ENCODE measurements at regions not wholly inside any gene's neighbourhood (a gene's known extent, or its start where the extent isn't known, plus 50 kb on each side); places are given as distances from the start of the nearest gene placed in this dataset.

- no peak for DNase-seq
These were observed 625.2 kb upstream of the CDH8 start for GRCh38 chr16:62661435-62661834.

- DNase-seq = no peak
These were observed 620.9 kb upstream of the CDH8 start for GRCh38 chr16:62657116-62657515.

- DNase-seq = no peak
These were observed 616.3 kb upstream of the CDH8 start for GRCh38 chr16:62652441-62653120.

DNA sequence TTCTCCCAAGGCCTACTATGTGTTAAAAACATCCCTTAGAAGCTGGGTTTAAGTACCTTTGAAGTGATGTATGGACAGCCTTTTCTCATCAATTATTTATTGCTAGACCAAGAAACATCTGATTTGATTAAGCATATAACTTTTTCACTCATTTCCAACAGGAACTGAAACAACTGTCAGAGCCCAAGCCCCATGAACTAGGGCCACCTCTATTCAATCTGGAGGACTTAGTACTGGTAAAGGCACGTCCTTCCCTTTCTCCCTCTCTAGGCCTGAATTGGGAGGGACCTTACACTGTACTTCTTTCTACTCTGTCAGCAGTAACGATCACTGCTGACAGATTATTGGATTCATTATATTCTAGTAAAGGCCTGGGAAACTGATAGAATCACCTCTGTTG, 612.0 kb upstream of the CDH8 start:
- DNase-seq = no peak

GRCh38 chr16:62644030-62644812, 608.0 kb upstream of the CDH8 start:
- DNase-seq = no peak

- no peak for DNase-seq
These were observed 606.4 kb upstream of the CDH8 start for GRCh38 chr16:62642677-62643076.

GRCh38 chr16:62639890-62640289, 603.7 kb upstream of the CDH8 start:
- DNase-seq = no peak

DNA sequence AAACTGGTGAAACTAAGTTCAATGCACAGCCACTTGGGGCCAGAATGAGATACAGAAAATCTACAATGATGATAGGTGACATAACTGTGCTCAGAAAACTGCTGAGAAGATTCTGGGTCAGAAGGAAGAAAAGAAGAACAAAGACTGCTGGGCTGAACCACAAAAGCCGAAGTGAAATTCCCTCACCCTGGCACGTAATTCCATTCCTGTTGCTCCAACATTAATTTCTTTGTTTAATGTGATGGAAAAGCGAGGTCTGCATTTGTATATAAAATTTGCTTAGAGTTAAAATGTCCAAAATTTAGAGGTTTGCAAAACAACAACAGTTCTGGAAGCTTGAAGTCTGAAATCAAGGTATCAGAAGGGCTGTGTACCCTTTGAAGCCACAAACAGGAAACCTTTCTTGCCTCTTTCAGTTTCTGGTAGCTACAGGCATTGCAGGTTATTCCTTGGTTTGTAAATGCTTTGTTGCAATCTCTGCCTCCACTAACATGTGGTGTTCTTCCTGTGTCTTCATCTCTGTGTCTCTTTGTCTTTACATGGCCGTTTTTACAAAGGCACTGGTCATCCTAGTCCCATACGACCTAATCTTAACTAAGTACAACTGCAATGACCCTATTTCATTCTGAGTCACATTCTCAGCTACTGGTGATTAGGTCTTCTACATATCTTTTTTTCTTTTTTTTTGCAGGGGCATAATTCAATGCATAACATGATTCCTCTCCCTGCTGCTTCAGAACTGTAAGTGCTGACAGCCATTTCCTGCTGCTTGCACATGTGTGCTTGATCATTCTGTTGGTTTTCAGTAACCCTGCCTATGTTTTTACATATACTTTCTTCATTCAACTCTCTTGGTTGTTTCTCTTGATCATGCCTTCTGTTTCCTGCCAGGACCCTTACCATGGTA, 603.0 kb upstream of the CDH8 start:
- no peak for DNase-seq

DNA sequence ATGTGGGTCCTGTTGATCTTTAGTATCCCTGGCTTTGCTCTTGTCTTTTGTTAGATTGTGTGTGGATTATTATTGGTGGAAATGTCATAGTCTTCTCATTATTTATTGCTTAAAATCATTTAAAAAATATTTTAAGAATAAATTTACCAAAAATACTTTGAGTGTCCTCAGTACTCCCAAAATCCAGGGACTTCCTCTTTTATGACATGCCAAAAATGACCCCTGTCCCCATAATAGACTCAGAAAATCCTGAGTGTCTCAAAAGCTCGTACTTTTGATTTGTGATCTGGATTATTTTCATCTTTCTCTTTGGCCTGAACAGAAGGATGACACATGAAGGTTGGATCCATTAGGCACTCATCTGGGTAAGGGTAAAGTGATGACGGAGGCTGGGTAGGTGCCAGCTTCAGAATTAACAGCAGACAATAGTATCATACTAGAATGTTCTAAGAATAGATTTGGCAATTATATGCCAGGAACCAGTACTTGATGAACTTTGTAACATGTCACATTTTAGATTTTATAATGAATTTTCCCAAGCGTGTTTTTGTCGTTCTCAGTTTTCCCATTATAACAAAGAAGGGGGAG, 602.2 kb upstream of the CDH8 start:
- no peak for DNase-seq

DNA sequence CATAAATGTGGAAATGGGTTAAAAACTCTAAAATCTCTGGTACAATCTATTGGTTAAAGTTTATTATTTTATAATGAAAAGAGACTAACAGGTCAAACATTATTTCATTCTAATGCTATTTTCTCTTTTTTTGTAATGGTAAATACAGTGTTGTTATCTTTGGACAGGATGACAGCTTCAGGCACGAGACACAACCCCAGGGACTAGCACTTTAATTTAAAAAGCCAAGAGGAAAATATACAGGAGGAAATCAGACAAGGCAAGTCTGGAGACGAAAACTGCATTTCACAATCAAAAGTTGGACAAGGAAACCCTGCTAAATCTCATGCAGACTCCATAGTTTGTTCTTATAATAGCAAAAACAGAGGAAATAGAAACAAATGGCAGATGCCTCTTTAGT, 589.1 kb upstream of the CDH8 start:
- DNase-seq = no peak

GRCh38 chr16:62620275-62620674, 584.0 kb upstream of the CDH8 start:
- DNase-seq = no peak

- no peak for DNase-seq
These were observed 579.3 kb upstream of the CDH8 start for GRCh38 chr16:62615526-62615925.

DNA sequence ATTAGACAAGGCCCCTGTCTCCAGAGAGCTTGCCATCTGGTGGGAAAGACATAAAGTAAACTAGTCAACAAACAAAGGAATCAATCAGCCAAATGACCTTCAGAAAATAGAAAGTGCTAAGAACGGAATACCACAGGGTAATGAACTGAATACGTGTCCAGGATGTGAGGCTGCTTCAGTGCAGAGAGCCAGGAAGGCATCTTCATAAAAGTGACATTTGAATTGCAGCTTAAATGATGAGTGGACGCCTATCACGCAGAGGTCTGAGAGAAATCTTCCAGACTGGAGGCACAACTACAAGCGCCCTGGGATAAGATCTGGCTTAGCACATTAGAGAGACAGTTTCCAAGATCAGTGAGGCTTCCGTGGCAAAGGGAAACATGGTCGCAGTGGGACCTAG, 574.1 kb upstream of the CDH8 start:
- no peak for DNase-seq

DNA sequence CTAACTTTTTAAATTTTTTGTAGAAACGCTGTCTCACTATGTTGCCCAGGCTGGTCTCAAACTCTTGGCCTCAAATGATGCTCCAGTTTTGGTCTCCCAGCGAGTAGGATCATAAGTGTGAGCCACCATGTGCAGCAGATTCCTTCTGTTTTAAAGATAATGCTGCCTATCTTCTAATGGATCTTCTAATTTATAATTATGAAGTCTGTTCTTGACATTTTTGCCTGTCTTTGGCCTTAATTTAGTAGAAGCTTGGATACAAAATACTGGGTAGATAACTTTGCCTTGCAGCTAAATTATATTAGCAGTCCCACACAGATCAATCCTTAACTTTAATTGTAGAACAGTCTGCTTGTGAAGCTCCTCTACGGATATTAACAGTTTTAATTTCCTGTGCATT, 566.6 kb upstream of the CDH8 start:
- no peak for DNase-seq

DNA sequence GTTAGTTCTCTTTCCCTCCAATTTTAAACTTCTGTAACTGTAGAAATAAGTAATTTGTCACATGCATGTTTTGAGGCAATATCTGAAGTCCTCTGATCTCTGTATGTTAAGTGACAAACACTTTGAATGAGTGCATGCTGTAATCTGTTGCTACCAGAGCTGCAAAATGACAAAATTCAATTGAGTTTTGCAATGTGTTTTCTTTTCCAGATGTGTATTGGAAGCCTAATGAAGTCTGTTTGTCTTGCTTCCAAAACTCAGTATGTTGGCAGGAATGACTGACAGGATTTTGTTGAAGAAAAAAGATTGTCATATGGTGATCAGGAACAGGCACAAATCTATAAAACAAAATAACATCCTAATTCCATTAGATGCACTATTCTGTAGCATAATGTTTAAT, 561.6 kb upstream of the CDH8 start:
- no peak for DNase-seq

GRCh38 chr16:62596584-62596983, 560.3 kb upstream of the CDH8 start:
- DNase-seq = no peak

DNA sequence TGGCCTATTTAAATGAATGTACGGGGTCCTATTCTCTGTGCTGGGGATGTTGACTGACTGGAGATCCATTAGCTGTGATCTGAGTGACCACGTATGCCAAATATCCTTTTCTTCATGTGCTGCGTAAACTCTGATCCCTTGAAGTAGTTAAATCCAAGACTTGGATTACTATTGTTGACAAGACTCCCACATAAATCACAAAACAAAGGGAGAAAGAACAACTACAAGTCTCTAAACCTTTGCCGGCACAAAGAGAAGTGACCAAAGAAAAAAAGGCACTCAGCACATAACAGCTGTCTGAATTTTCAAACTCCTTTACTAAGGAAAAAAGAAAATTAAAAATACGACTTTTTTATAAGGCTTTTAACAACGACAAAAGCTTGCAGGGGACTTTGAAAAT, 559.9 kb upstream of the CDH8 start:
- no peak for DNase-seq

DNA sequence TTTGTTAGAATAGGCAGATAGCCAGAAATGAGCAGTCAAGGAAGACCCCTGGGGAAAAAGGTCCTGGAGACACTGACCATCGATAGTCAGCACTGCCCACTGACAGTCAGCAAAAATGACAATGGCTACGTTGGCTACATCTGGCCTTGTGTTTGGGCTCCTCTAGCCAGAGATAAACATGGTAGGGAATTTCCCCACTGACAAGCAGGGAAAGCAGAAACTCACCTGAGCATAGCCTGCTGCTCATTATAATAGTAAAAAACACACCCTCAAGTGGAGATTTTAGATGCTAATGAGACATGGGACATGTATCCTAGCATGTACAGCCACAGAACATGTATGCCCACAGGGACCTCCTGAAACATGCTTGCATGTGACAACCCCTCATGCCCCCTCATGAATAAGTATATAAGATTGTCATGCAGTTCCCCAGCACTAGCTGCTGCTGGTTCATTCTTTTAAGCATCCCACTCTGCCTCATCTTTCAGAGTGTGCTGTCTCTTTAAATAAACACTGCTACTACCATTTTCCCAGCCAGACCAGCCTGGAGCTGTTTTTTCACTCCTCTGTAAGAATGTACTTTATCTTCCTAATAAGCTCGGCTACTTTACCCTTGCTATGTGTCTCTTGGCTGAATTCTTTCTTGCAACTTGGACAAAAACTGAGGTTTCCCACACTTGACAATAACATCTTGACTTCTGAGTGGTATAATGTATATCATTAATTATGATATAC, 550.1 kb upstream of the CDH8 start:
- no peak for DNase-seq

- DNase-seq = no peak
These were observed 548.9 kb upstream of the CDH8 start for GRCh38 chr16:62585041-62585545.

DNA sequence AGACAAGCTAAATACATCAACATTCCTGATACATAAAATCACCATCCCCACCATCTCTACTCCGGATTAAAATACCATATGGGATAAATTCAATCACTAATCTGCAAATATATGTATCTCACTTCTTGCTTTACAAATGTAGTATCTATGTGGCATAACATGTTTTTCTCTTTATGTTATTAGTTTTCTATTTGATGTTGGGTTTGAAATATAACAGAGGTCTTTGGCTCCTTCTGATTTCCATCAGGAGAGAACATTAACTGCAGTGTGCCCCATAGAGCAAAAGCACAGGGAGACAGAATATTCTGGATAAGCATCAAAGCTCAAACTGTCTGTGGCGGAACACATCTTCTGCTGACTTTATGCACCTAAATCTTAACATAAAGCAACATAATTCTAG, 547.2 kb upstream of the CDH8 start:
- DNase-seq = no peak

DNA sequence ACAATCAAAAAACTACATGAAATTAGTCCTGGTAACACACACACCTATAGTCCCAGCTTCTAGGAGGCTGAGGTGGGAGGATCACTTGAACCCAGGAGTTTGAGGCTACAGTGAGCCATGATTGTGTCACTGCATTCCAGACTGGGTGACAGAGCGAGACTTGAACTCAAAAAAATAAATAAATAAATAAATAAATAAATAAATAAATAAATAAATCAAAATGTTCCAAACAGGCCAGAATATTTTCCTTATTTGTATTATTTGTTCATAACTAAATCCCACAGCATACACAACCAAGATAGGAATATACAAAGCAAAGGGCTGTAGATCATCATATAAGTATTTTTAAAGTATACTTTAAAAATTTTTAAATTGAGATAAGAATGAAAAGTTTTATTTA, 537.2 kb upstream of the CDH8 start:
- DNase-seq = no peak

DNA sequence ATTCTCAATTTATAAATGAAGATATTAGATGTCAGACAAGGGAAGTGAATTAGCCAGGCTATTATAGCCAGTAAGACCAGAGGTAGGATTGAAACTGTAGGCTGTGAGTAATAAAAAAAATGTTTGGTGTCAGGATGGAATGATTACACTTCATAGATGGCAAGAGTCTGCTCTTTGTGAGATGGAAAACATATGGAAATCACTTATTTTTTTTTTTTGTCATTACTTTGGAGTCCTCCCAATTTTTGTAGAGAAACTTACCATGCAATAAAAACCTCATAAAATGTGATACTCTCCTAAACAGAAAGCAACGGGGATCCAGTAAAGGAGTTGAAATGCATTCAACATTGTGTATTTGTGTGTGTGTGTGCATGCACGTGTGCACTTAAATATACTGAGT, 532.7 kb upstream of the CDH8 start:
- DNase-seq = no peak
